ENCODE measurements at regions not wholly inside any gene's neighbourhood (a gene's known extent, or its start where the extent isn't known, plus 50 kb on each side); places are given as distances from the start of the nearest gene placed in this dataset.

DNA sequence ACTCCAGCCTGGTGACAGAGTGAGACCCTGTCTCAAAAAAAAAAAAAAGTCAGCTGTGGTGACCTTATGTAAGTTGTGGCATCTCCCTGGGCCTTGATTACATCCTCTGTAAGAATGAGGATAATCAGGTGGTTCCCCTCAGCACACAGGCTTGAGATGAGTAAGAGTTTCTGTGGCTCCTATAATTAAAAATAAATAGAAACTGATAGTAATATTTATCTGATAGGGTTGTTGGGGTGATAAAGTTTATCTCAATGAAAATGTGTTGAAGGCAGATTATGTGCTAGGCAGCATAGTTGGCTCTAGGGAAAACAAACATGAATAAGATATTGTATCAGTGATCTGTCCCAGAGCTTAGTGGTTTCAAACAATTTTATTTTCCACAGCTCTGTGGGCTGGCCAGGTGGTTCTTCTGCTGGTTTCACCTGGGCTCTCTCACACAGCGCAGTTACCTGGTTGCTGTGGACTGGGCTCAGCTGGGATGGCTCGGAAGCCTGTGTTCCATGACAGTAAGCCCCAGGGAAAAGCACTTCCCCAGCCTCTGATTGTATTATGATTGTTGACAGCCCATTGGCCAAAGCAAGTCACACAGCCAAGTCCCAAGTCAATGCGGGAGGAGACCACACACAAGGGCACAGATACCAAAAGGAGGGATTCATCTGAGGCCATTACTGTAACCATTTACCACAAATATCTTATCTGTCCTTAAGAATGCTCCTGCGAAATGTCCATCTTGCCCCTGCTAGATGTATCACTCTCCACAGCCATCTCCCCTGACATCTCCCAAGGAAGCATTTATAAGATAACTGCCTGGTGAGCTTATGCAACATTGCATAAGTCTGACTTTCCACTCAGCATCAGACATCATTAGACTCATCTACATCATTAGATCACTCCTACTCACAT is 151.7 kb downstream of the NUAK1 start:
- TF ChIP-seq, protein P1, sequence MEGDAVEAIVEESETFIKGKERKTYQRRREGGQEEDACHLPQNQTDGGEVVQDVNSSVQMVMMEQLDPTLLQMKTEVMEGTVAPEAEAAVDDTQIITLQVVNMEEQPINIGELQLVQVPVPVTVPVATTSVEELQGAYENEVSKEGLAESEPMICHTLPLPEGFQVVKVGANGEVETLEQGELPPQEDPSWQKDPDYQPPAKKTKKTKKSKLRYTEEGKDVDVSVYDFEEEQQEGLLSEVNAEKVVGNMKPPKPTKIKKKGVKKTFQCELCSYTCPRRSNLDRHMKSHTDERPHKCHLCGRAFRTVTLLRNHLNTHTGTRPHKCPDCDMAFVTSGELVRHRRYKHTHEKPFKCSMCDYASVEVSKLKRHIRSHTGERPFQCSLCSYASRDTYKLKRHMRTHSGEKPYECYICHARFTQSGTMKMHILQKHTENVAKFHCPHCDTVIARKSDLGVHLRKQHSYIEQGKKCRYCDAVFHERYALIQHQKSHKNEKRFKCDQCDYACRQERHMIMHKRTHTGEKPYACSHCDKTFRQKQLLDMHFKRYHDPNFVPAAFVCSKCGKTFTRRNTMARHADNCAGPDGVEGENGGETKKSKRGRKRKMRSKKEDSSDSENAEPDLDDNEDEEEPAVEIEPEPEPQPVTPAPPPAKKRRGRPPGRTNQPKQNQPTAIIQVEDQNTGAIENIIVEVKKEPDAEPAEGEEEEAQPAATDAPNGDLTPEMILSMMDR (IDR thresholded peaks at IDR 0.05), result no peak
- no peak for TF ChIP-seq POLR2AphosphoS5 (IDR thresholded peaks at IDR 0.05)
- no peak for TF ChIP-seq POLR2A (IDR thresholded peaks at IDR 0.05; ENCODE audit: low read depth)

All from esophagus muscularis mucosa (tissue), 3 donors.